OCI-M2 (cell line): ENCODE measurements at regions not wholly inside any gene's neighbourhood (a gene's known extent, or its start where the extent isn't known, plus 50 kb on each side); places are given as distances from the start of the nearest gene placed in this dataset.
"Not testable (repeated sequence)": the region's sequence is repeated elsewhere in the genome, so short reads cannot be mapped to it uniquely, and the experiment has no call there.

Source experiments
- DNase-seq: peaks from one replicate; lab custom pipeline; 2025; ENCODE audit not compliant: unreplicated experiment; lab: John Stamatoyannopoulos, UW

DNA sequence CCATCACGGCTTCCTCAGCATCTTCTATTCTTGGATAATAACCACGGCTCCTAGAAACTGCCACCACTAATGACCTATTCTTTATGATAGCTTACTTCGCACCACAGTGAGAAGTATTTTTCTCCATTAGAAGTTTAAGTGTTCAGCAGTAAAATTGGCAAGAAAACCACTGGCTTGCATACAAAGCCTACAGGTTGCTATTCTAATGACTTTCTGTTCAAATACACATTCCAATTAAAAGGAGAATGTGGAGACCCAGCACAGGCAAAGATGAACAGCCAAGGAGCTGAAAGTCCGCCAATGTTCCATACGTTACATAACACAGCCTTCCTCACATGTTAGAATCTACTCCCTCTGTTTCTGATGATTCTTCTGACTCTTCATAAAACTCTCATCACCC, 875.0 kb upstream of the PRKX start:
- DNase-seq: no peak

DNA sequence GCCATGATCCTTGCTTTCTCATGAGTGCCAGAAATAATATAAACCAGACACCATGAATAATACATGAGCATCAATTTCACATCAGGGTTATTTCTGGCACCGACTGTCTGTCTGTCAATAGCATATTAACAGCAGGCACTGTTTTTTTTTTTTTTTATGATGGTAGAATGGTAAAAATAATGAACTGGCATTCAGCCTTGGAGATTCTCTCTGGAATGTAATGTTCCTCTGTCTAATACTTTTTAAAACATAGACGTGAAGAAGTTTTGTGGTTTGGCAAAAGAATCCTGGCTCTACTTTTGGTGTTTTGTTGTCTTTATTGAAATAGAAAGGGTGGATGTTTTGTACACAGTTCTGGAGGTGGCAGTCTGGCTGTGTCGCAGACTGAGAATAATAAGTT, 874.6 kb upstream of the PRKX start:
- no peak for DNase-seq

DNA sequence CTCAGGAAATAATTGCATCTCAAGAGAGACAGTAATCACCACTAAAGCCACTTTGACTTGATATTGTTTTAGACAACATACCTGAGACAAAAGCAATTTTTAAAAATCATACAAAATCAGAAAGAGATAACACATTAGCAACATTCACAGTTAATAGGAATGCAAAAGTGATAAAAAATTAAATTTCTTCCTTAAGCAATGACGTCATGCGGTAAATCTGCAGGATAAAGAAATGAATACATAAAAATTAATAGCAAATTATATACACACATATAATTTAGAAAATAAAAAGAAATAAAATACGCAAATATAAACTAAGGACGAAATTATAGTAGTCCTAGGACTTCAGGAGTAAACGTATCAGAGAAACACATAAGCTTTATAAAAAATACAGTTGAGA, 866.5 kb upstream of the PRKX start:
- DNase-seq: no peak

DNA sequence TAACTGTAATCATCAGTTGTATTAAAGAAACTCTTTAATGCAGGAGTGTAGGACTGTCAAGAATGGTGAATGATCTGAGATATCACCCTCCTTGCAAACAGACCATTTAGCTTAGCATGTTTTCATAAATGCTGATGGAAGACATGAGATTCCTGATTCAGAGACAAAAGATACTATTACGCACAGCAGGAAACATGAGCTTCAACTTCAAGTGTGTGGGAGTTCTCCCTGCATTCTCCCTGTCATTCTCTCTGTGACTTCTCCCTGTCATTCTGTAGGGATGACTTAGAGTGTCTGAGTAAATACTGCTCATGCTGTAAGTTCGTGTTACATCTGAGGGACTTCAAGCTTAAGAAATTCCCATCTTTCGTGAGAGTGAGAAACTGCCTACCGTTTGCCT, 866.0 kb upstream of the PRKX start:
- DNase-seq: no peak

DNA sequence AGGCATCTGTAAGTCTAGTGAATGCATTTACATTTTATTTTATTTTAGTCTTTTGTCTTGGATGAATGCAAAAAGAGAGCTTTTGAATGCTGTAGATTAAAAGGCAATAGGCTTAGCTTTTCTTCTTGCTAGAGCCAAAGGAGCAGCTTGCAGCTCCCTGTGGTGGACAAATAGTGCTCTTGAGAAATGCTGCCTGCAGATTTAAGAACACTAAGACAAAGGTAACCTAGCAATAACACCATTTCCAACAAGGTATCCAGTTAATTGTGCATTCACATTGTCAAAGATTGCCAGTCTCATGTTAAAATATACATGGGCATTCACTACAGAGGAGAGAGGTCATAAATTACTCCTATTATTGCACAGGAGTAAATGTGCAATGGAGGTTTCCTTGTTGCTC, 859.2 kb upstream of the PRKX start:
- no peak for DNase-seq

DNA sequence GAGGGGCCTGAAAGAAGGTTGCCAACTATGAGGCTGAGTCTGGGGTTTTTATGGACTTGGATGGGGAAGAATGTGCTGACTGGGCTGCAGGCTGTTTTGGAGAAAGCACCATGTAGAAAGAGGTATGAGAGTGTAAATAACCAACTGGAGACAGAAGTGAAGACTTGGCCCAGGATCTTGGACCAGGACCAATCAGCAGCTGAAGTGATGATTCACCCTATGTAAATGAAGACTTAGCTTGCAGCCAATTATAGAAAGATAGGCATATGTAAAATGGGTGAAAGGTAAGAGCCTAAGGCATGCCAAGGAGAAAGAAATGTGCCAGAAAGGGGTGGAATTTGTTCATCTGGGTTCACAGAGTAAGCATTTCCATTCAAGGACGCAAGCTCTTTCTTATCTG, 856.7 kb upstream of the PRKX start:
- DNase-seq: no peak

DNA sequence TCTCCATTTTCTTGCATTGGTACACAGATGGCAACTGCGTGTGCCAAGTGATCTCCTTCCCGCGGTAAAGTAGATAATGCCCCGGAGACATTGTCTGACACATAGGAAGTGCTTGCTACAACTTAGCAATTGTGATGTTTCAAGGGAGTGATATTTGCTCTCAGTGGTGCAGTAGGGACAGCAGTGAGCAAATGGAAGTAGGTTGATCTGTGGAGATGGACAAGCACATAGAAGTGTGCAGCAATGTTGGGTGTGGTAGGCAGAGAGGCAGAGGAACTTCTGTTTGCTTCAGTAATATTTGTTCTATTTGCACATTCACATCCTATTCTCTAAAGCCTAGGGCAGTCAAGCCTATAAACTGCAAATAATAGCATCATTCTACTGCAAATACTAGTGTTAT, 846.7 kb upstream of the PRKX start:
- DNase-seq: no peak

DNA sequence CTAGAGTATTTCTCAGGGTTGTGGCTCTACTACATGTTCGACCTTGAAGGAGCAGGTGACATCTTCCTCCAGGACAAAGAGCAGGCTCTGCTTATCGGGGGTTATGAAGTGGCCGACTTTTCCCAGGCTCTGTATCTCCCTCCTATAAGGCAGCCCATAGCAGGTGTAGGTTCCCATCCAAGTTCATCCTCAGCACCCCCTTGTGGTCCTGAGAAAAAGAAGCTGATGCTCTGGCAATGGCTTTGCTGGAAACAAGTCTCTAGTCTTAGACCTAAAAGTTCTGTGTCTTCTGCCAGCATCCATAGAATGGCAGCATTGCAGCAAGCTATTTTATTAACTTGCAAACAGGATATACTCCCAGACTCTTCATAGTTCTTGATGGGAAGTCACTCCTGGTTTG, 836.6 kb upstream of the PRKX start:
- no peak for DNase-seq

DNA sequence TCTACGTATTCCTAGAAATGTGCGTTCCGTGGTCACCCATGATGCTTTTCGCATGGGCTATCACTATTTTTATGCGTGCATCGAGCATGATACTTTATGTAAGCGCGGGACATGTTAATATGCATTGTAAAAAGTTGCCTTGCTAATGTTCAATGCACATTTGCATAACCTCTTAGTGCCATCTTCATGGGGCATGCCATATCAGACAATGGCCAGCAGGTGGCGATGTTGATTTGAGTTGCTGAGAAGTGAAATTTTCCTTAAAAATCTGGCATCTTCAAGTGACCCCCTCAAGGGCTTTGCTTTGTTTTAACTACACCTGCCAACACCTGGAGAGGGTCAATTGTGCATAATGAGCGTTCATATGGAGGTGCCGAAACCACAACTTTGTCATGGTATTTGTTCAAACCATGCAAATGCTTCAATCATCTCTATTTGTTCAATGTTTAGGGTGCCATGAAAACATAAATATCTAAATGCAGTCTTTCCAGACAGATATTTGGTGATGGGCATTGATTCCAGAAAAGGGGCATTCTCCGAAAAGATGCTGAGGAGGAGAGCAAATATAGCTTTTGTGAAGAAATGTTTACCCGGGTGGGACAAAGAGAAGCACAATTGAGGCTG, 833.9 kb upstream of the PRKX start:
- no peak for DNase-seq

DNA sequence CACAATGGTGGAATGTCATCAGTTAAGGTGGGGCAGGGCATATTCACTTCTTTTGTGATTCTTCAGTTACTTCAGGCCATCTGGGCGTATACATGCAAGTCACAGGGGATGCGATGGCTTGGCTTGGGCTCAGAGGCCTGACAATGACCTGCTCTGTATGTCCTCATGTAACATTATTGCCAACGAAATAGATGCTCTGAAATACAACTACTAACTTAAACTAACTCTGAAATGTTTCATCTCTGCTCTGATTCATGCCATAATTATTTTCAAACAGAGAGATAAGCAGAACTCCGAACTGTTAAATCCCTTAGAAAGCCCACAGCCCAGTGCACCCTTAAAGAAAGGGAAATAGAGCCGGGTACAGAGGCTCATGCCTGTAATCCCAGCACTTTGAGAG, 832.7 kb upstream of the PRKX start:
- not testable (repeated sequence) for DNase-seq

DNA sequence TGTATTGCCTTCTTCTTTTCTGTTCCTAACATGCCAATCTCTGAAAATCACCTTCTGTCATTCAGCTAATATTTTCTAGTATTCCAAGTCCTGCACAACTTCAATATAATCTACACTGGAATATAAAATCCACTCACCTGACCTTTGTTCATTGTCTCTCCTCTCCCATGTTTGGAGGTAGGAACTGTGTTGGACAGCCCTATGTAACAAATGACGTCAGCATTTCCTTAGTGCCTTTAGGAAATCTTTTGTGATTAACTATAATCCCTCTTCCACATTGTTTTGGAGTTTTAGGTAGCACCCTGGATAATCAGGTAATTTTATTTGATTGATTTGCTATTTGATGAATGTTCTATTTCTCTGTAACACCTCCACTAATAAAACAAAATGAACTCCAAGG, 814.8 kb upstream of the PRKX start:
- no peak for DNase-seq

DNA sequence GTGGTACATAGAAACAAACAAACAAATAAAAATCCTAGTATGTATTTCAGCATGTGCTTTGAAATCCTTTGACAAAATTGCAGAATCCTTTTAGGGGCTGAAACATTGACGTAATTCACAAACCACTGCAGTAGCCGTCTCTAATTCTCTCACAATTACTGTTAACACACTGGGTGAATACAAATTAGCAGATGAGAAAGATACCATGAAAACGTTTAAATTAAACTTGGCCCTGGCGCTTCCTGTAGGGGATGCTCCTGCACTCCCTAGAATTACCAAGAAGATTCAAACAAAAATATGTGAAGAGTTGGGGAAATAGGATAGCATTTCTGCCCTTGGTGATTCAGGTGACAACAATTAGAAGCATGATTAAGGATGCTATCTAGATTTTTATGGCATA, 772.5 kb upstream of the PRKX start:
- no peak for DNase-seq

DNA sequence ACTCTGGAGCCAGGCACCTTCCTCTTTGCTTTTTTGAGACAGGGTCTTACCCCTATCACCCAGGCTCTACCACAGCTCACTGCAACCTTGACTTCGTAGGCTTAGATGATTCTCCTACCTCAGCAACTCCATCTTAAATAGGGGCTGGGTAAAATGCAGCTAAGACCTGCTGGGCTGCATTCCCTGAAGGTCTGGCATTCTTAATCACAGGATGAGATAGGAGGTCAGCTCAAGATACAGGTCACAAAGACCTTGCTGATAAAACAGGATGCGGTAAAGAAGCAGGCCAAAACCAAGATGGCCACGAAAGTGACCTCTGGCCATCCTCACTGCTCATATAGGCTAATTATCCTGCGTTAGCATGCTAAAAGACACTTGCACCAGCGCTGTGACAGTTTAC, 770.8 kb upstream of the PRKX start:
- DNase-seq: no peak

DNA sequence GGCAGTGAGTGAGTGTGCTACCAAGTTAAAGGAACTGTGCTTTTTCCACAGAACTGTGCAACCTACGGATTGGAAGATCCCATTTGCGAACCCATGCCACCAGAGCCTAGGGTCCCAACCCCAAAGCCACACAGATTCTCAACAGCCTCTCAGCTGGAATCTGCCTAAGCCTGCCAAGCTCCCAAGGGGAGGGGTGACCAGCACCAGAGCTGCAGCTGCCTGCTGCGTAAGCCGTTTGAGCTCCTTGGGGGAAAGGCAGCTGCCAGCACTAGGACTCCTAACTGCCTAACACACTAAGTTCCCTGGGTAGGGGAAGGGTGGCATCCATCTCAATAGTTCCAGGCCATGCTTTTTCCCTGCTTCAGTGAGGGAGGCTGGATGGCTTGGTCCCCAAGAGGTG, 738.1 kb upstream of the PRKX start:
- no peak for DNase-seq

DNA sequence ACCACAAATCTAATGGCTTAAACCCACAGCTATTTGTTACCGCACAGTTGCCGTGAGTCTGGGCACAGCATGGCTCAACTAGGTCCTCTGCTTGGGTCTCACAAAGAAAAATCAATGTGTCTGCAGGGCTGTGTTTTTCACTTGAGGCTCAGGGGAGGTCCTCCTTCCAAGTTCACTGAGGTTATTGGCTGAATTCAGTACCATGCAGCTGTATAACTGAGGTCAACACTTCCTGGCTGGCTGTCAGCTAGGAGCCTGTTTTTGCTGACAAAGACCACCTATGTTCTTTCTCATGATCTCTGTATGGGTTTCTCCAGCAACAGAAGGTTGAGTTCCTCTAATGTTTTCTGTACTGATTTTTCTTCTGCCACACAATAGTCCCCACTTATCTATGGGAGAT, 736.7 kb upstream of the PRKX start:
- no peak for DNase-seq

DNA sequence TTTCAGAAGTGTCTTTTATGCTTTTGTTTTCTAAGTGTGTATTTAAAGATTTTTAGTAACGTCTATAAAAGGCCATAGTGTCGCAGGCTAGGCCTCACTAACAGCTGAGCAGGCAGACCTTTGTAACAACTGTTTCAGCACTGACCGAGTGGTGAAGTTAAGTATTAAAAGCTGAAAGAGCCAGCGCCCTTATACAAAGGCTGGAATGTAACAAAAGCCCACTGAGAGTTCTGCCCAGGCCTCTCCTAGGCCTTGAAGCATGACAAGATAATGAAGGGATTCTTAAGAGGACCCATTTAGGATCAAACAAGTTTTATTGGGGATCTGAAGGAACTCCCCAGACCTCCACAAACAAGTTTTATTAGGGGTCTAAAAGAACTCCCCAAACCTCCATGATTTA, 722.5 kb upstream of the PRKX start:
- no peak for DNase-seq

DNA sequence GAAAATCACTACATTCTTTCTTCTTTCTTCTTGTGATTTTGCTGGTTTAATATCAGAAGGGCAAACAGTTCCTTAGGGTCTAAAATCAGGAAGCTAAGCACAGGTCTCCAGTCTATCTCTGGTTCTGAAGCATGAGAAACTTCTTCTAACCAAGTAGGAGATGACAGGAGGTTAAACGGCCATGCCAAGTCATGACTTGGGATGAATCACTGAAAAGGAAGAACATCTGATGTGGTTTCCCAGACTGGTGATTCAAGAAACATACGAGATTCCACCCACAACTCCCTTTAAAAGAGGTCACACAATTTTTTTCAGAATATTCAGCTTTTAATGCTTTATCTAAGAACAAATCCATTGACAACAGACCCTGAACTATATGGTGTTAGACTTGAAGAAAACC, 684.0 kb upstream of the PRKX start:
- no peak for DNase-seq

DNA sequence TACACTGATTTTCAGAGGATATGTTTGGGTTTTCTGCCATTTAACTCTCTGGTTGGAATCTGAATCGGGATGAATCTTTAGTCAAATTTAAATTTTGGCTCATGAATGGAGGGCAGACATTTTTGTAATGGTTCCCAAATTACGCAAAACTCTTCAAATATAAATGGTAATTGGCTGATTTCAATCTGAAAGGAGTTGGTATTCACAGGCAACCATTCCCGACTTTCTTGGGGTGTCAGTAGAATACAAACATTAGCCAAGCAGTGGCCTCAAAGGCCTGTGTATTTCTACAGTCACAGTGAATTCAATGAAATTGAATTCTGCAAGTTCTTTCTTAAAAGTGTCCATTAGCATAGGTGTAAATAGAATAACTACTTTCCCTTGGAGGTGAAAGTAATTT, 668.8 kb upstream of the PRKX start:
- no peak for DNase-seq

DNA sequence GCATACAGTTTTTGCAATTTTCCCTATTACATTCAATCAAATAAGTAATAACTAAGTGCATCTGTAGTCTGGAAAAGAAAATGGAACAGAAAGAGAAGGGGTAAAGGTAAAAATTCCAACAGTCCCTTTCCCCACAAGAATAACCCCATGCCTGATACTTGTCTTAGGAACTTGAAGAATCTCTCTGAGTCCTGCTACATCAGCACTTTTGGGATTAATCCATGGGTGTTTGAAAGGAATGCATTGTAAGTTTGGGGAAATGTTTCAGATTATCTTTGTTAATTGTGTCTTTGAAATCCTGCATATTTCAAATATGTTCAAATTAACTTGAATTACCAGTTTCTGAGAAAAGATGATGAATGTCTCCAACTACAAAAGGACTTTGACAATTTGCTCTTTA, 667.3 kb upstream of the PRKX start:
- no peak for DNase-seq

DNA sequence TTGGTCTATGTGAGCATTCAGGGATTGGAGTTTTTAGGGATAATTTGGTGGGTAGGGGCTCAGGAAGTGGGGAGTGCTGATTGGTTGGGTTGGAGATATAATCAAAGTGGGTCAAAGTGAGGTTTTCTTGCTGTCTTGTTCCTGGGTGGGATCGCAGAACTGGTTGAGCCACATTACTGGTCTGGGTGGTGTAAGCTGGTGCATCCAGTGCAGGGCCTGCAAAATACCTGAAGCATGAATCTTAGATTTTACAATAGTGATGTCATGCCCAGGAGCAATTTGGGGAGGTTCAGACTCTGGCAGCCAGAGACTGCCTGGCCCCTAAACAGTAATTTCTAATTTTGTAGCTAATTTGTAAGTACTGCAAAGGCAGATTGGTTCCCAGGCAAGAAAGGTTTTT, 665.6 kb upstream of the PRKX start:
- DNase-seq: no peak

DNA sequence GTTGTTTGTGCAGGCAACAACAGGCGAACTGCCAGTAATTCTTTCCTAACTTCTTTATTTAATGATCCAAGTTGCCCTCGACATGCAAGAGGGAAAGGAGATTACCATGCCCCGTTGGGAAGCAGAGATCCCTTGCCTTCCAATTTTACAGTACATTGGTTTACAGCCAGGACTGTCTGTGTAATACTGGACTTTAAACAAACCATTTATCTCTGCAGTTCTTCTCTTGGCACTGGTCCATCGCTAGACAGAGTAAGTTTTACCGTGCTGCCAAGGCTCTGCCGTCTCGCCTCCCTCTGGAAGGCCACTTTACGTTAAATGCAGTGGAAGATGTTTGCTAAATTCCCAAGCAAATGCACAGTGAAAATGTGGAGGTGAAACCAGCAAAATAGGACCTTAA, 660.3 kb upstream of the PRKX start:
- DNase-seq: no peak

DNA sequence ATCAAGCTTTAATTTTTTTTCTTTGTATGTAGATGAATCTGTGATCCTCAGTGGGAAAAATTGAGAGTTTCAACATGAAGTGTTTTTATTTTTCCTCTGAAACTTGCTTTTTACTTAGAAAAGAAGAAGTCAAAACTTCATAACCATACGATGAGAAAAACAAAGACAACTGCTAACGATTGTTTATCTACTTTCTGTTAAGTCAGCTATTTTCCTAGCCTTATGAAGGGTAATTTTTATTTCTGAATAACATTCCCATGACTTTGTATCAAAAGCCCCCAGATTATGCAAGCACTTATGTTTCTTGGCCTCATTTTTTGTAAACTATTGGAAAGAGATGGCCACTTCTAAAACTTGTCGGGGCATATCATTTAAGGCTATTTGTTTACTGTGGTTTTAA, 645.1 kb upstream of the PRKX start:
- DNase-seq: no peak

DNA sequence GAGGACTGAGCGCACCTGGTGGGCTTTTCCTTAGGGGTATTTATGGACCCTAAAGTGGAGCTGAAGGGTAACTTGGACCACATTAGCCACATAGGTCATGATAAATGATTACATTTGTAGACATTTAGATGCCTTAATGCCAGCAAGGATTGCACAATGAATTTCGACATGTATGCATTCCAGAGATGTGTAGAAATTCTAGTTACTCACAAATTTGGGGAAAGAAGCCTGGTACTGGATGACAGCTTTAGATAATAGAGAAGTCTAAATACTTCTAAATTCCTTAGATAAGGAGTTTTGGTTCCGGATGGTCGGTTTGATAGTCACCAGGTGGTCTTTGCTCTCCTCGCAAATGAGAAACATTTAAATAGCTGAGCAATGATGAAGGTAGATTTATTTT, 609.5 kb upstream of the PRKX start:
- DNase-seq: no peak

DNA sequence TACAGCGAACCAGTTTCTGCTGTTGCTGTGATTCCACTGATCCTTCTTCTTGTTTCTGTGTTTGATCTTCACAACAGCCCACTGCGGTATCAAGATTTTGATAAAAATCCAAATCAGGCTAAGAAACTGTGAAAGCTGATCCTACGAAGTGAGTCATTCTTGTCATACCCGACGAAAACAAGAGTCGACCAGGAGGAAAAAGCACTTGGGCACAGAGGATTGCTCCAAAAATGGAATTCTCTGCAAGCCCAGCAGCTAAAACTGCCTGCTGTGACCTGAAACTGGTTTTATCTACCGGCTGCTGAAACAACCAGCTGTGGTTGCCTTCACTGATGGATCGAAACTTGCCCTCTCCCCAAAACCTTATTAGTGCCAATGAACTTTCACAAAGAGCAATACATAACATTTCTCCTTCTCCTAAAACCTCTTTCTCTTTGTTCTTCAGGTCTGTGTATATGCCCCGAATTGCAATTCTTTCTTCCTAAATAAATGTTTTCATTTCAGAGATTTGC, 607.0 kb upstream of the PRKX start:
- DNase-seq: no peak
